Retina (tissue), 1 donor: ENCODE measurements at regions not wholly inside any gene's neighbourhood (a gene's known extent, or its start where the extent isn't known, plus 50 kb on each side); places are given as distances from the start of the nearest gene placed in this dataset.
A peak's percentile ranks its signal among the peaks of the same experiment; 100 is the strongest.

ENCODE experiments used
- DNase-seq: peaks from one replicate; pipeline ENCODE4 v3.0.0-alpha.2; 2016

DNA sequence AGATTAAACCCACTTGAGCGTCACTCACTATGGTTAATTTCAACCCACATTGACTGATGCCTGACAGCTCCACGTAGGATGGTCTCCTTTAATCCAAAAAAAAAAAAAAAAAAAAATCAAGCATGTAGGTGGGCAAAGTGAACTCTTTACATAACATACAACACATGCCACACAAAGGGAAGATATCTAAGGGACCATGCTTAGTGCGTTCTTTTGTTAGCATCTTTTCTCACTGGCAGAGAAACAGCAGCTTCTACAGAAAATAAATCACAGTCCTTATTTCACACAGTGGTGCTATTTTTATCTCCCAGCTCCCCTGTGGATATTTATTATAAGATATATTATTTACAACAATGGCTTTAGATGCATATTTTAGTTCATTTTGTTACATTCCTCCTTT, 652.0 kb upstream of the CELF2 start:
- DNase-seq, result no peak

DNA sequence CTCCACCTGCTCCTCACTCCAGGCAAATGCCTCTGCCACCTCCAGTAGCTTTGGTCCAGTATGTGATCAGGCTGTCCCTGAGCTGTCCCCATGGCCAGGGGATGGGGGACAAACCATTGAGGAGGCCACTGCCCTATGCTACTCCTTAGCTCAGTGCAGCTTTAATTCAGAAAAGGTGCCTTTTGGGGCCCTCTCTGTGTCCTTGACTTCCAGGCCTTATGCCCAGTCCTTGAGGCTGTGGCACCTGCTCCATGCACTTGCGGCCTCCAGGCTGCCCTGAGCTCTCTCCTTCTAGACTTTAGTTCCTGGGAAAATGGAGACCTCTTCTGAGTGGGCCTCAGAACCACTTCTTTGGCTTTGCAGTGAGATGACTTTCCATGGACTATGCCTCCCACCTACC, 650.8 kb upstream of the CELF2 start:
- no peak for DNase-seq

DNA sequence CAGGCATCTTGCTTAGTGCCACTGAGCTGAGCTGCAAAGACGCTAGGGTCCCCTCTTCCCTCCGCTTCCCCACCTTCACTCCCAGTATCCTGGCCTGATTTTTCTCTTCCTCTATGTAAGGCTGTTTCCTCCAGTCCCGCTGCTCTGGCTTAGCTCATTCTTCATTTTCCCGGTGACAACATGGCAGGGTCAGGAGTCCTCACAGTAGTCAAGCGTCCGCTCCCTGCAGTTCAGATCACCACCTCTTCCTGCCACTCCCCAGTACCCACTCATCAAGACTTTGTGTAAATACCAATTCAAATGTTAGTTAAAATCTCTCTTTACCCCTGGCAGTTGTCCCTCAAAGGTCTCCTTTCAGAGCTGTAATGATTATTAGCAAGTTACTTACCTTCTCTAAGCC, 650.4 kb upstream of the CELF2 start:
- no peak for DNase-seq

DNA sequence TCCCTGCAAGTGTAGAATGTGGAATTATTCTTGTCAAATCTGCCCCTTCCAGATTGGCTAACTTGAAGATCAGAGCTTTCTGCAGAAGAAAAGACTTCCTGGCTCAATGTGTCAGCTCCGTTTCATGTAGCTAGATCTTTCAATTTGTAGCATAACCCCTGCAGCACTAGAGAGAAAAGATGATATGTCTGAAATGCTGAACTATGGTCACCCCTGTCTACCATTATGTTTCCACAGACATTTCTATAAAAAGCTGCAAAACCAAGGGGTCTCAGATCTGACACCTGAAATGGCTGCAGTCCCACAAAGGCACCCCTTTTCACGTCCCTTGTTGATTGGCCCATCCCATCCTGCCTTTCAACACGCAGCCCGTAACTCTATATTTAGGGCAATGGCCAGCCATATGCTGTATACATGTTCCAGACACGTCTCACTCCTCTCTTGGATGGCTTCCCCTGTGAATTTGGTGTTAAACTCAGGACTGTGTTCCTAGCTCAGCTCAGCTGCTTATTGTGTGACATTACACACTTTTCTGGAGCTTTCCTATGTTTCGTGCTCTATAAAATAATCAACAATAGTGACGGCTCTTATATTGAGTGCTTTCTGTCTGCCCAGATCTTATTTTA, 648.6 kb upstream of the CELF2 start:
- DNase-seq, result no peak

DNA sequence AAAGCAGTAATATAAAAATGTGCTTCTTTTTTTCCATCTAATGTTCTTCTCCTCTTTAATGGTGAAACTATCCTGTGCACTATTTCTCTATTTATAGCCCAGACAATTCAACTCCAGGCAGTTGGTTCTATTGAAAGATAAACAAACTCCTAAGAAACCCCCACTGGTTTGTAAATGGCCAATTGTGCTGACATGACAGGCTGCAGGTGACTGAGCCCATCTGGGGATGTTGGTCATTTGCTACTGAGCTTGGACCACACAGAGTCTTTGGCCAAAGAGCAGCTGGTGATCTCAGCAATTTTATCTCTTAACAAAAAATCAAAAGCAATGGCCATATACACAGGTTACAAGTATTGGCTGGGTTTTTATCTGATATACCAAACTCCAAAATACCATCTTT, 631.8 kb upstream of the CELF2 start:
- DNase-seq, result no peak

DNA sequence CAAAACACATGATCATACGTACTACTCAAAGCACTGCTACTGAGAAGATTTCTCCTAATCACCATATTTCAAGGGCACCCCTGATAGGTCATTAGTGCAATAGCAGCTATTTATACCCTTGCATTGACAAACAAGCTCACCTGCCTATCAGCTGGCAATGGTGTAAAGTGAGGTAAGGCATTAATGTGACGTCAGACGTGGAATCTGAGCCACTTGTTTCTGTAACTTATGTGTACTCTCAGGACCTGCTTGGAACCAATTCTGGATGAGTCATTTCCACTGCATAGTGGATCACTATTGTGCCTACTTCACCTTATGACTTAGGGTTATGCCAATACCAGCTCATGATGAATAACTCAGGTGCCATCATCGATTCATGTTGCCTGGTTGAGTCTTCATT, 628.5 kb upstream of the CELF2 start:
- DNase-seq, result no peak

DNA sequence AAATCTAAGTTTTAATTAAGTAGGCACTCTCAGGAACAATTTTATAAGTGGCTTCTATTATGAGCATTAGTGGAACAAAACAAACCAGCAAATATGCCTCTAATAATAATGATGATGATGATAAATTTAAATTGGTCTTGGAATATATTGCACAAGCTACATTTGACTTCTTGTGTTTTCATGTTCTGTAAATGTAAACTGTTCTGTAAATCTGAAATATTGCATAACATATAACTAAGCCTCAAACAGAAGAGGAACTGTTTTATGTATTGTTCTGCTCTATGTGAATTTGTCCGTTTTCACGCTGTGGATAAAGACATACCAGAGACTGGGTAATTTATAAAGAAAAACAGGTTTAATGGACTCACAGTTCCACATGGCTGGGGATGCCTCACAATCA, 625.2 kb upstream of the CELF2 start:
- DNase-seq, result no peak

DNA sequence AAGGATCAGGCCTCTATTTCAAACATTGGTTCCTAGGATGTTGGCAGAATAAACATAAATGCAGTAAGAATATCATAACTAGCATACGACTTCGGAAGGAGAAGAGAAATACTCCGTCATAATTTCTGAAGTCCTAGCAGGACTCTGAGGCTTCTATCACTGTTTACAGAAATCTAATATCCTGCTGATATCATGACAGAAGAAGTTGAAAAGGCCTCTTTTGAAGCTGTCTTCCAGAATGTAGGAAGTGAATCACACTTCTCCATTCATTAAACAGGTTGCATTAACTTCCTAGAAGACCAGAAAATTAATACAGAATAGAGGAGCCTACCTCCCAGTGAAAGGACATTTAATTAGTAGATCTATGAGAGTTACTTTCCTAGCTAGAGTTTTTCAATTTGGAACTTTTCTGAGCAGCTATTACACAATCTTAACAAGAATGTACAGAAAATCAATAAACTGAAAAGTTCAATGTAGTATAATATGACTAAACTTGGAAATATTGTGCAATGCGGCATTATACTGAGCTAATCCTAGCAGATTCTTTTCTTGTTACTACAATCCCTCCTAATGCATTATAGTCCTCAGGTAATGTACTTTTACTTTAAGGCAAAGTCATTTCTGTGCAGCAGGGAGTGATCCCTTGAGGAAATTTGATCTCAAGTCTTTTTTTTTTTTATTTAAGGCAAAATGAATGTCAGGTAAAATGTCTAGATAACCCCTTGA, 622.6 kb upstream of the CELF2 start:
- no peak for DNase-seq

DNA sequence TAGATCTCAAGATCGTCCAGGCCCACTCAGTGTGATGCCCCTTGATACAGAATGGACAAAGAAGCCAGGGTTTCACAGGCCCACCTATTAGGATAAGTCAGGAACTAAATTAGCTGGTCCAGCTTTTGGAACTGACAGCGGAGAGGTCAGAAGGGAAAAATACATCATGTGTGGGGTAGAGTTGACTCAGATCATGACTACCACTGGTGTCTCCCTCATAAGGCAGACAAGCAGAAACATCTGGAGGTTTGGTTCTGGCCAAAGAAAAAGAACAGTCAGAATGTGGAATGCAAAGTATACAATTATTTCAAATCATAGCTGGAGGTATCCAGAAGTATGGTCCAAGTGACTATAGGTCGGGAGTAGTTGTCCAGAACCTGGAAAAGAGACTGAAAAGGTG, 621.1 kb upstream of the CELF2 start:
- DNase-seq, result no peak

DNA sequence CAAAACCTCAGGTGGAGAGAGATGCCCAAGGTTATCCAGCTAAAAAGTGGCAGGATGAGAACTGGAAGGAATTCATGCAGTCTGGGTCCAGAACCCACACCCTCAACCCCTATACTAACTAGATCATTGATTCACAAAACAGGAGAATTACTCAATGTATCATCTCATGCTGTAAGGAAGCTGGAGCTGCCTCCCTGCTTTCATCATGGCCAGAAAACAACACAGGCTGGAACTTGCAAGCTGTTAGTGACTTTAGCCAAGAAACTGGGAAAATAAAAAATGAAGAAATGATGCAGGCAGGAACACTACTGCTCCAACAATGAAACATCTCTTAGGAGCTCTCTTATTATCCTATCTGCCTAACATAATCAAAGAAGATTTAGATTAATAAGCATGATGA, 619.8 kb upstream of the CELF2 start:
- DNase-seq, result no peak

DNA sequence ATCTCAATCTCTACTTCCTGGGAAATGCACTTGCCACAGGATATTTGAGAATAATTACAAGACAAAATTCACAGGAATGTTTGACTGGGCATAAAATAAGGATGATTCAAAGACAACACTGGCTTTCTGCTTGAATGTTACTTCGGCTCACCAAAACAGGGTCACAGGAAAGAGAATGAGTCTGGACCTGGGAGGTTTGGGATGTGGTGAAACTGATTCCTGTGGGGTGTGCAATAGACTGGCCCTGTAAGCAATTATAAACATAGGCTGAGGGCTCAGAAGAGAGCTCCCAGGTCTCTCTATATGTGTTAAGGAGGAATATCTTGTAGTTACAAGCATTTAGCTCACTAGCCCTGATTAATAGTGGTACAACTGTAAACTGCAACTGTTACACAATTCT, 613.9 kb upstream of the CELF2 start:
- no peak for DNase-seq

DNA sequence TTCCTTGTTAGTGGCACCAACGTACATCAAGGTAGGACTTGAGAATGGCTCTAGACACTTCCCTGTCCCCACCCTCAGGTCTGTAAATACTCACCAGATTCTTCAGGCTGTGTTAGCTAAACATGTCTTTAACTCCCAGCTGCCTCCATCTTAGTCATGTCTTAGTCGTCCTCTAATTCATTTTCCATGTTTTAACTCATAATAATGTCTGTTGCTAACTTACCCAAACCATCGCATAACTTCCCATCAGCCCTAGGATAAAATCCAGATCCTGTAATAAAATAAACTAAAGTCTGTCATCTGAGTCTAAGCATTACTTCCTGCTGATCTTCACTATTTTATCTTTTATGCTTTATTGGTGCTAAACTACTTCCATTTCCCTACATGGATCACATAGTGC, 600.0 kb upstream of the CELF2 start:
- no peak for DNase-seq

DNA sequence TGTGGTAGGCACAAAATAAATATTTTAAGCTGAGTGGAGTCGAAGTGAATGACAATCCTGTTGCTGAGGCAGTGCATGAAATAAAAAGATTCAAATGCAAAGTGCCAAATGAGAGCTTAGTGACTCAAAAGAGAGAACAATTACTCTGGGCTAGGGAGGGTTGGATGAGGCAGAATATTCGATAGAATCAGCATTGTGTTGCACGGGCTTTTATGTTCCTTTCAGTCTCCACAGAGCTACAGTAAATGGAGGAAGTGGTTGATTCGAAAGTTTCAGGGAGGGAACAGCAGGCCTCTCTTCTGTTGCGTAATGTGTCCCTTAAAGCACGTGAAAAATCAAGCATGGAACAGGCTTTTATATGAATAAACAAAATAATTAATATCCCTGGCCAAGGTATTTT, 599.3 kb upstream of the CELF2 start:
- DNase-seq, result no peak

DNA sequence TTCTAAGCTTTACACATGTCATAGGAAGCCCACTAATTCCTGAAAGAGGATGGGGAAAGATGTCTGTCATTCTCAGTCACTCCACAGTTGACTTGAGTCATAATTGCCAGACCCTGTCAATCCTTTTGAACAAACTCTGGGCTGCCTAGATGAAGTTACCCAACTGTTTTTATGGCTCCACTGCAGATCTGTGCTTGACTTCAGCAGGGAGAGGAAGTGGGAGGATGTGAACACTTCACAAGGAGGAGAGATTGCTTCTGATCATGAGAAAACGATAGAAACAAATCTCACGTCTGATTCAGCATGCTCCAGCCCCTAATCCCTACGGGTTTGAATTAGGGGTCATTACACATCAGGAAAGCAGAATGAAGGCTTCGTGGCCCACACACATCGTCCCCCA, 596.6 kb upstream of the CELF2 start:
- DNase-seq, result no peak

DNA sequence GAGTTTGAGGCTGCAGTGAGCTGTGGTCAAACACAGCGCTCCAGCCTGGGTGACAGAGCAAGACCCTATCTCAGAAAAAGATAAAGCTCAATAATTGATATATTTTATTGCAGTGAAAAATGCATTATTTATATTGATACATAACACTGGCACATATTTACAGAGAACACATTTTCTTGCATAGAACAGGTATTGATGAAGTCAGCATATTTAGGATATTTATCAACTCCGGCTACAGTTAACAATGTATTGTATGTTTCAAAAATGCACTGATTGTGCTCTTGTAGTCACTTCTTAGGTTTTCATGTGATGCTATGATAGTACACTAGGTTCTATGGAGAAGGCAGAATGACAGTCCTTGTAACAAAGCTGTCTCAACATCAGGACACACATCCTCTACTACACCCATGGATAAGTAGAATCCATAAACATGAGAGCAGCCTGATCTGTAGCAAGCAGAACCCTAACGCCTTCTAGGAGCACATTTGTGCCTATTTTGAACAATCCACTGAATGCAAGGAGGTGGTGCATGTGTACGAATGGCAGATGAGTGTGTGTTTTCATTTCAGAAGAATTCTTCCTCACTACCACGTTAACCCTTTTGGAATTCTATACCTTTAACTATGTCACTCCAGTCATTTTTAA, 586.1 kb upstream of the CELF2 start:
- DNase-seq, result no peak

DNA sequence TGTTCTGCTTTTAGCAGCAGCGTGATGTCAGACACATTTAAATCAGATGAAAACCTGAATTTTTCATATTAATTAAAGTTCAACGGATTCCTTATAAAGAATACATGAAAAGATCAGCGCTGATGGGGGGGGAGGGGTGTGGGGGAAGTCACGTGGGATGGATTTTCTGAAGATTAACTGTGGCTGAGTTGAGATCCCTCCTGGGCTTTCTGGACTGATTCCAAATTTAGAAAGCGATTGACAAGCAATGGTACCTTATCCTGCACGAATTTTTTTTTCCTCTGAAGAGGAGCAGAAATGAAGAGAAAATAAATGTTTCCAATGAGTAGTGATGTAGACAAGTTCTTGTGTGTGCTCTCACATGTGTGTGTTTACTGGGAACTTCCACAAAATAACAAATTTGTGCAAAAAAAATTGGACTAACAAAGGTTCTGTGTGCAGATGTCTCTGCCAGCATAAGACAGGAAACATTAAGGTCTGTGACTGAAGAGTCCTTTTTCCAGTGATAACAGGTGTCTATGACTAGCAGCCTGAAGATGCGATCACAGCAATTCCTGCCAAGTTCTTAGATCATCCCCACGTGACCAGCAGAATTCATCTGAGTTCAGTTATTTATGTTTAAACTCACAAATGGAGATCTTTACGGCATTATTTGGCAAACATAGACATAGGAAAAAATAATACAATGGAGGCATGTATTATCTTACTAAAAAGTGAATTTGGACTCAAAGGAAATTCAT, 585.2 kb upstream of the CELF2 start:
- peak; percentile 5 for DNase-seq

DNA sequence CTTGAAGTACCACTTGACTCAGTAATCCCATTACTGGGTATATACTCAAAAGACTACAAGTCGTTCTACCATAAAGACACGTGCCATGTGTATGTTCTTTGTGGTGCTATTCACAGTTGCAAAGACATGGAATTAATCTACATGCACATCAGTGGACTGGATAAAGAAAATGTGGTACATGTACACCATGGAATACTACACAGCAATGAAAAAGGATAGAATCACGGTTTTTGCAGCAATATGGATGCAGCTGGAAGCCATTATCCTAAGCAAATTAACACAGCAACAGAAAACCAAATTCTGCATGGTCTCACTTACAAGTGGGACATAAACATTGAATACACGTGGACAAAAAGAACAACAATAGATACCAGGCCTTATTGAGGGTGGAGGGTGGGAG, 583.4 kb upstream of the CELF2 start:
- no peak for DNase-seq

DNA sequence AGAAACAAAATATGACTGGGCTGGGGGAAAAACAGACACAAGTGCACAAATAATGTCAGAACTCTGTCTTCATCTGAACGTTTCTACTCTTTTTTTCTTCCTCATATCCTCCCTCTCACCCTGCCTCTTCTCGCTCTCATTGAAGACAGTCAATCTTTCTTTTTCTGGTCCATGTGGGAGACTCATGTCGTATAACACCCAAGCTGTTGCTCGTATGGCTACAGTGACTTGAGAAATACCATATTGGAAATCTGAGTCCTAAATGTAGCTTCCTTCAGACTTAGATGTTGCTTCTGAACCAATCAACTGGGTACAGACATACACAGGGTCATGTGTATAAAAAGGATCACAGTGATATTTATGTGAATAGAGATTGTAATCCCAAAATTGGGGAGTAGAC, 579.8 kb upstream of the CELF2 start:
- no peak for DNase-seq

DNA sequence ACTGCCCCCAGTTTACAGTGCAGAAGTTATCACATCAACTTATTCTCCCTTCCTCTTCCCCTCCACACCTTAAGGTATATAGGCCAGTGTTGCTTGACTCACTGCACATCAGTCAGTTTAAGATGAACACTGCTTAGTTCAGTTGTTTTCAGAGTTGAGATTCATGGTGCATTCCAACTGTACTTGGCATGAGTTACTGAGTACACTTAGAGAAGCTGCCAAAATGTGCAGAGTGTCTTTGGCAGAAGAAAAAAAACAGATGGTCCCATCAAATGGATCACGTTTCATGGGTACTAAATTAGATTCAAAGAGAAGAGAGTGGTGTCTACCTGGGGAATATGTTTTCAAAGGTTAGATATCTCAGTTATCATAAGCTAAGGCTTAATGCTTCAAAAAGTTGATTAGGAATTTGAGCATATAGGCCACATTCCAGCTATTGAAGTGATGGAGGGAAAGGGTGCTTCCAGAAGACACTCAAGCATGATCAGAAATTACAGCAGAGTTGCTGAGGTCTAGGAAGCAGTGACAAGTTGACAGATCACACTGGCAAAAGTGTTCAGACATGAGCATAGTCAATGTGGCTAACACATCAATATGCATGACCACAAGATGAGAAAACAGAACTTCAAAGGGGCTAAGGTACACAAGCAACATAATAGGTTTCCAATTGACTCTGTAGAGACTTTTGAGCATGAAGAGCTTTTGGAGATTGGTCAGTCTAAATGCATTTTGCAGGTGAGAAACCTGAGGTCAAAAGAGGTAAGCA, 579.2 kb upstream of the CELF2 start:
- DNase-seq, result no peak

DNA sequence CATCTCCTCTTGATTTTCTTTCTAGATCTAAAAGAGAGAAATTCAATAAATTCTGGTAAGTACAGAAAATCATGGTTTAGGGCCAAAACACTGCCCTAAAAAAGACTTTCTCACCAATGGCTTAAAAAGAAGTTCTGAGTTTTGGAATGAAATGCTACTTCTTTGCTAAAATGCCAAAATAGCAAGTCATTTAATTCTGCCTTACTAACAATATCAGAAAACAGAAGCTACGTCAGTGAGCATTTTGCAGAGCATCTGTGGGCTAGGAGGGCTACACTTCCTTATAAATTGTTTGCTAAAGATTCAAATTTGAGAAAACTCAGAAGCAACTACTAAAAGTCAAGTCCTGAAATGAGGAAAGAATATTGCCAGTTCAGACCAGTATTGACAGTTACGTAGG, 560.8 kb upstream of the CELF2 start:
- DNase-seq, result no peak

DNA sequence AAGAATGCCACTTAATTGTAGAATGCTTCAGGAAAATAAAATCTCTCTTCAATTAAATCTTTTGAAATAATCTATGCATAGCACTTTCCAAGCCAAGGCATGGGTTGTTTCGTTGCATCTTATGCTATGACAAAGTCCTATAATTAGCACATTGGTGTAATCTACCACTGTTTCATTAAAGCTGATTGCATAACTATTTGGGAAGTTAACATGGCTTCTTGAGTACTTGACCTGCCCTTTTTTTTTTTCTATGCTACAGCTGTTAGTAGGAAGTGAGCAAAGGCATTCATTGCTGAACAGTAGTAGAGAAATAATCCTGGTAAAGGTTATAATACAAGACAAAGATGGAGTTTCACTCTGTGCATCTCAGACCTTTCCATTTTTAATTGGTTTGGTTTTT, 557.2 kb upstream of the CELF2 start:
- DNase-seq, result no peak

DNA sequence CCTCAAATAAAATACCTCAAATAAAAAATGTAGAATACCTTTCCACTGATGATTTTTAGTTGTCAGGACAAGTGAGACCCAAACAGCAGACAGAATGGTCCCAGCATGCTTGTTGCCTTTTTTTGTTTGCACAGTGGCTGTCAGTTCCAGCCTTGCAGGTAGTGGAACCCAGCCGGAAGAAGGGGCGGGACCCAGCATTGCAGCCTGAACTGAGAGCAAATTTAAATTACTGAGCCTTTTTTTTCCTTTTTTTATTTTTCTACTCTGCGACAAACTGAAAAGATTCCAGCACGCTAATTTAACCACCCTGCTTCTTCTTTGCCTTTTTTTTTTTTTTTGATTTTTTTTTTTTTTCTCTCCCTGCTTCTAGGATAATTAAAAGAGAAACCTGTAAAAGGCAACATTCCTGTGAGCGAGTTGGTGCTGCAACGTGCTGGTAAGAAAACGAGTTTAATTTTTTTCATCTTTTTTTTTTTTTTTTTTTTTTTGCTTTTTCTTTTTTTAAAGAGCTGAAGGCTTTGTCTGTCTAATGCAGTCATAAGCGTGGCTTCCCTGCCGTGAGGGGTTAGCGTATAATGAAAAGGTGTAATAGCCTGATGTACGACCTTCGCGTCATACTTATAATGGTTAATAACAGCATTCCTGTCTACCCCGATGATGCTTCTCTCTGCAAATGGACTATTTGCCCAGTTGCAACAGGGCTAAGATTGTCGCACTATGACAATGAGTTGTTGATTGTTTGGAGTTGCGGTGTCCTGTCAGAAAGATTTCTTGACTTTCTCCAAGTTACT, 555.3 kb upstream of the CELF2 start:
- peak; percentile 42 for DNase-seq
